Thyroid gland (tissue), 4 donors: ENCODE measurements at regions not wholly inside any gene's neighbourhood (a gene's known extent, or its start where the extent isn't known, plus 50 kb on each side); places are given as distances from the start of the nearest gene placed in this dataset.

Experiments
- CTCF ChIP-seq, 6 experiments: fragments of 200-600 bp in 3 of 6; fragments of 450-650 bp in 3 of 6; sonication (generic) in 3 of 6; IDR thresholded peaks; one replicate each; pipeline ENCODE4 v1.5.1; 2016 to 2019; ENCODE audit warnings: antibody characterized with exemption in 6 of 6, mild to moderate bottlenecking in 2 of 6, inconsistent platforms in 1 of 6, moderate library complexity in 1 of 6
- POLR2A ChIP-seq, 2 donors: fragments of 450-650 bp; IDR thresholded peaks; one replicate each; pipeline ENCODE4 v1.6.1; 2017; ENCODE audit warnings: antibody characterized with exemption in 2 of 2, mild to moderate bottlenecking in 2 of 2, moderate library complexity in 1 of 2

- no peak for TF ChIP-seq POLR2A (IDR thresholded peaks at IDR 0.05)
- no peak for TF ChIP-seq CTCF (IDR thresholded peaks at IDR 0.05)
These were observed 196.0 kb upstream of the TLL1 start for GRCh38 chr4:165677081-165677480.
